K562 (cell line): ENCODE measurements at regions not wholly inside any gene's neighbourhood (a gene's known extent, or its start where the extent isn't known, plus 50 kb on each side); places are given as distances from the start of the nearest gene placed in this dataset.

Experiments used
- ID3 ChIP-seq, 2 experiments: fragments of 250-450 bp in 1 of 2; fragments of 450-650 bp in 1 of 2; sonication (Bioruptor Pico) in 1 of 2; IDR thresholded peaks; 2 replicates each; pipeline versions ENCODE4 v1.6.1 to v1.8.0; 2016 to 2021; ENCODE audit warnings: mild to moderate bottlenecking in 2 of 2, moderate library complexity in 2 of 2, missing compliant biosample characterization in 1 of 2, missing genetic modification characterization in 1 of 2
- MTF1 ChIP-seq: fragments of 250-450 bp; sonication (Bioruptor Pico); IDR thresholded peaks from 2 replicates; pipeline ENCODE4 v1.9.0; 2021; ENCODE audit warnings: moderate library complexity, mild to moderate bottlenecking, inconsistent platforms, borderline replicate concordance
- PRMT5 ChIP-seq: sonication (generic); formaldehyde crosslinking; IDR thresholded peaks from 2 replicates; pipeline ENCODE4 v1.5.0; 2020; ENCODE audit warnings: missing genetic modification reagents
- TSHZ1 ChIP-seq: fragments of 250-450 bp; sonication (Bioruptor Pico); IDR thresholded peaks from 2 replicates; pipeline ENCODE4 v1.4.0; 2020; ENCODE audit warnings: mild to moderate bottlenecking, moderate library complexity
- TF ChIP-seq, protein P1 (sequence below): conservative IDR thresholded peaks from 2 replicates; pipeline ENCODE4 v1.6.1; 2011; ENCODE audit warnings: low read depth, mild to moderate bottlenecking, low read length; ENCODE audit not compliant: control insufficient read depth

DNA sequence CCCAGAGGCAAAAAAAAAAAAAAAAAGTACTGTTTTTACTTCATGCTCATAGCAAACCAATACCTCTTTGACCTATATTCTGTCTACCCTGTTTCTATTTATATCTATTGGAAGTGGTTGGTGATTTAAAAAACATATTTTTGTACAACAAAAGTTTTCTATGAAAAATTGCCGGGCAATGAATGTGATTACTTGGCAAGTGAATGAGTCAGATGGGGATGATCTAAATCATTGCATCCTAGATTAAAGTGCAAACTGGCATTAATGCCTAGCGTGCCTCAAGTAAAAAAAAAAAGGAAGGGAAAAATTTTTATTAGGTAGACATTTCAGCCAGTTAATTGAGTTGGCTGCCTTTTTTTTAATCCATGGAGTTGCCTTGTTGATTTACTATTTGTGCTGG, 500.6 kb downstream of the KCTD12 start (continued):
- TF ChIP-seq TSHZ1 (CRISPR knock-in tag) (no peak), ID3 (CRISPR knock-in tag; IDR thresholded peaks at IDR 0.05) (no peak), ID3 (tag; IDR thresholded peaks at IDR 0.05) (no peak), PRMT5 (CRISPR knock-in tag) (no peak), MTF1 (CRISPR knock-in tag) (no peak)
- TF ChIP-seq, protein P1, sequence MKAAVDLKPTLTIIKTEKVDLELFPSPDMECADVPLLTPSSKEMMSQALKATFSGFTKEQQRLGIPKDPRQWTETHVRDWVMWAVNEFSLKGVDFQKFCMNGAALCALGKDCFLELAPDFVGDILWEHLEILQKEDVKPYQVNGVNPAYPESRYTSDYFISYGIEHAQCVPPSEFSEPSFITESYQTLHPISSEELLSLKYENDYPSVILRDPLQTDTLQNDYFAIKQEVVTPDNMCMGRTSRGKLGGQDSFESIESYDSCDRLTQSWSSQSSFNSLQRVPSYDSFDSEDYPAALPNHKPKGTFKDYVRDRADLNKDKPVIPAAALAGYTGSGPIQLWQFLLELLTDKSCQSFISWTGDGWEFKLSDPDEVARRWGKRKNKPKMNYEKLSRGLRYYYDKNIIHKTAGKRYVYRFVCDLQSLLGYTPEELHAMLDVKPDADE = no peak
